Osteocyte (in vitro differentiated cells): ENCODE measurements at regions not wholly inside any gene's neighbourhood (a gene's known extent, or its start where the extent isn't known, plus 50 kb on each side); places are given as distances from the start of the nearest gene placed in this dataset.

Experiments used
- DNase-seq: peaks from one replicate; pipeline ENCODE4 v3.0.0; 2021; ENCODE audit warnings: mixed read lengths; ENCODE audit not compliant: unreplicated experiment; ENCODE audit errors: extremely low spot score
- H3K27ac Mint-ChIP-seq: one replicate; pipeline ENCODE4 v1.8.0; 2021; ENCODE audit warnings: mild to moderate bottlenecking, mixed read lengths; ENCODE audit not compliant: unreplicated experiment
- H3K27me3 Mint-ChIP-seq: one replicate; pipeline ENCODE4 v1.8.0; 2021; ENCODE audit warnings: mixed read lengths; ENCODE audit not compliant: unreplicated experiment
- H3K36me3 Mint-ChIP-seq: one replicate; pipeline ENCODE4 v1.8.0; 2021; ENCODE audit warnings: mixed read lengths; ENCODE audit not compliant: unreplicated experiment
- H3K4me1 Mint-ChIP-seq: one replicate; pipeline ENCODE4 v1.8.0; 2021; ENCODE audit warnings: mixed read lengths; ENCODE audit not compliant: unreplicated experiment
- H3K4me3 Mint-ChIP-seq: one replicate; pipeline ENCODE4 v1.8.0; 2021; ENCODE audit warnings: mild to moderate bottlenecking, moderate library complexity, mixed read lengths; ENCODE audit not compliant: unreplicated experiment
- H3K9me3 Mint-ChIP-seq: one replicate; pipeline ENCODE4 v1.8.0; 2021; ENCODE audit warnings: mixed read lengths; ENCODE audit not compliant: unreplicated experiment
- CTCF ChIP-seq: fragments of 200-600 bp; sonication (generic); IDR thresholded peaks from 2 replicates; pipeline ENCODE4 v1.5.0; 2021; ENCODE audit warnings: antibody characterized with exemption, mild to moderate bottlenecking, moderate library complexity

GRCh38 chrX:142742581-142742980 is 283.1 kb upstream of the SPANXN4 start:
- DNase-seq = no peak
- peaks cover 48% of the 10 kb centered on the region for H3K9me3 Mint-ChIP-seq
- no peaks in the 10 kb centered on the region for H3K27me3 Mint-ChIP-seq
- no peak overlapping the region for H3K27ac Mint-ChIP-seq
- no peaks in the 10 kb centered on the region for H3K4me1 Mint-ChIP-seq
- no peak overlapping the region for H3K4me3 Mint-ChIP-seq
- no peak for TF ChIP-seq CTCF
- no peaks in the 10 kb centered on the region for H3K36me3 Mint-ChIP-seq

GRCh38 chrX:142733327-142733726 is 292.4 kb upstream of the SPANXN4 start:
- Mint-ChIP-seq H3K4me3 (no peak overlapping the region), H3K27ac (no peak overlapping the region), H3K36me3 (no peaks in the 10 kb centered on the region), H3K27me3 (no peaks in the 10 kb centered on the region), H3K4me1 (no peaks in the 10 kb centered on the region), H3K9me3 (peaks cover 64% of the 10 kb centered on the region)
- no peak for DNase-seq
- no peak for TF ChIP-seq CTCF

GRCh38 chrX:142711796-142712290 is 313.9 kb upstream of the SPANXN4 start:
- DNase-seq = no peak
- Mint-ChIP-seq H3K27me3 (no peaks in the 10 kb centered on the region), H3K27ac (no peak overlapping the region), H3K4me1 (no peaks in the 10 kb centered on the region), H3K4me3 (no peak overlapping the region), H3K36me3 (no peaks in the 10 kb centered on the region), H3K9me3 (peaks cover 49% of the 10 kb centered on the region)
- no peak for TF ChIP-seq CTCF

GRCh38 chrX:142702749-142703148 is 323.0 kb upstream of the SPANXN4 start:
- H3K4me1 Mint-ChIP-seq = no peaks in the 10 kb centered on the region
- TF ChIP-seq CTCF = no peak
- H3K27ac Mint-ChIP-seq = no peak overlapping the region
- no peaks in the 10 kb centered on the region for H3K27me3 Mint-ChIP-seq
- no peak for DNase-seq
- H3K9me3 Mint-ChIP-seq = peaks cover 42% of the 10 kb centered on the region
- no peaks in the 10 kb centered on the region for H3K36me3 Mint-ChIP-seq
- H3K4me3 Mint-ChIP-seq = no peak overlapping the region

- no peak for DNase-seq
- Mint-ChIP-seq H3K27ac (no peak overlapping the region), H3K4me1 (no peaks in the 10 kb centered on the region), H3K9me3 (peaks cover 37% of the 10 kb centered on the region), H3K4me3 (no peak overlapping the region), H3K27me3 (no peaks in the 10 kb centered on the region), H3K36me3 (no peaks in the 10 kb centered on the region)
- no peak for TF ChIP-seq CTCF
Observed at GRCh38 chrX:142688256-142688655, 337.5 kb upstream of the SPANXN4 start.
